ENCODE measurements at regions not wholly inside any gene's neighbourhood (a gene's known extent, or its start where the extent isn't known, plus 50 kb on each side); places are given as distances from the start of the nearest gene placed in this dataset.

GRCh38 chr9:78962156-78962555 lies 609.6 kb upstream of the TLE4 start:
- H3K79me2 ChIP-seq: no peaks in the 10 kb centered on the region
- no peaks in the 10 kb centered on the region for H3K4me1 ChIP-seq
- H3K4me2 ChIP-seq (ENCODE audit: low read length): no peak overlapping the region
- TF ChIP-seq CTCF (IDR thresholded peaks at IDR 0.05): no peak
- H3K9me3 ChIP-seq (ENCODE audit: control insufficient read depth, low read length): no peaks in the 10 kb centered on the region
- no peak overlapping the region for H3K27ac ChIP-seq
- H3K27me3 ChIP-seq (ENCODE audit: control insufficient read depth, insufficient read depth, low read length): no peaks in the 10 kb centered on the region
- no peak overlapping the region for H3K4me3 ChIP-seq (ENCODE audit: low read depth, low read length)
- H3K36me3 ChIP-seq (ENCODE audit: control insufficient read depth, insufficient read depth, low read length): no peaks in the 10 kb centered on the region
- no peak overlapping the region for H3K9ac ChIP-seq
- H2AFZ ChIP-seq: no peak overlapping the region

GRCh38 chr9:78963911-78964310 lies 607.9 kb upstream of the TLE4 start:
- H3K36me3 ChIP-seq (ENCODE audit: control insufficient read depth, insufficient read depth, low read length): no peaks in the 10 kb centered on the region
- H3K9ac ChIP-seq: no peak overlapping the region
- H3K27me3 ChIP-seq (ENCODE audit: control insufficient read depth, insufficient read depth, low read length): no peaks in the 10 kb centered on the region
- no peaks in the 10 kb centered on the region for H3K9me3 ChIP-seq (ENCODE audit: control insufficient read depth, low read length)
- no peak overlapping the region for H3K4me2 ChIP-seq (ENCODE audit: low read length)
- H3K79me2 ChIP-seq: no peaks in the 10 kb centered on the region
- no peak overlapping the region for H3K4me3 ChIP-seq (ENCODE audit: low read depth, low read length)
- H3K27ac ChIP-seq: no peak overlapping the region
- H3K4me1 ChIP-seq: no peaks in the 10 kb centered on the region
- TF ChIP-seq CTCF (IDR thresholded peaks at IDR 0.05): no peak
- H2AFZ ChIP-seq: no peak overlapping the region

GRCh38 chr9:78967596-78968217 lies 604.1 kb upstream of the TLE4 start:
- H3K9me3 ChIP-seq (ENCODE audit: control insufficient read depth, low read length): no peaks in the 10 kb centered on the region
- no peaks in the 10 kb centered on the region for H3K4me1 ChIP-seq
- H3K27me3 ChIP-seq (ENCODE audit: control insufficient read depth, insufficient read depth, low read length): no peaks in the 10 kb centered on the region
- no peaks in the 10 kb centered on the region for H3K36me3 ChIP-seq (ENCODE audit: control insufficient read depth, insufficient read depth, low read length)
- H2AFZ ChIP-seq: no peak overlapping the region
- H3K27ac ChIP-seq: no peak overlapping the region
- no peak overlapping the region for H3K4me2 ChIP-seq (ENCODE audit: low read length)
- no peak for TF ChIP-seq CTCF (IDR thresholded peaks at IDR 0.05)
- no peak overlapping the region for H3K9ac ChIP-seq
- no peak overlapping the region for H3K4me3 ChIP-seq (ENCODE audit: low read depth, low read length)
- H3K79me2 ChIP-seq: no peaks in the 10 kb centered on the region

- Histone ChIP-seq H3K27me3 (ENCODE audit: control insufficient read depth, insufficient read depth, low read length) (no peaks in the 10 kb centered on the region), H3K4me2 (ENCODE audit: low read length) (no peak overlapping the region), H3K79me2 (no peaks in the 10 kb centered on the region), H2AFZ (no peak overlapping the region), H3K4me1 (no peaks in the 10 kb centered on the region), H3K9ac (no peak overlapping the region), H3K36me3 (ENCODE audit: control insufficient read depth, insufficient read depth, low read length) (no peaks in the 10 kb centered on the region), H3K4me3 (ENCODE audit: low read depth, low read length) (no peak overlapping the region), H3K27ac (no peak overlapping the region), H3K9me3 (ENCODE audit: control insufficient read depth, low read length) (no peaks in the 10 kb centered on the region)
- TF ChIP-seq CTCF (IDR thresholded peaks at IDR 0.05): no peak
These were observed 601.4 kb upstream of the TLE4 start for GRCh38 chr9:78970375-78970774.

GRCh38 chr9:78971540-78971939 lies 600.2 kb upstream of the TLE4 start:
- no peak overlapping the region for H3K27ac ChIP-seq

More at GRCh38 chr9:78971540-78971939, 600.2 kb upstream of the TLE4 start:
- H3K4me3 ChIP-seq (ENCODE audit: low read depth, low read length): no peak overlapping the region
- H3K4me1 ChIP-seq: no peaks in the 10 kb centered on the region
- no peaks in the 10 kb centered on the region for H3K79me2 ChIP-seq
- H3K27me3 ChIP-seq (ENCODE audit: control insufficient read depth, insufficient read depth, low read length): no peaks in the 10 kb centered on the region
- no peak overlapping the region for H3K9ac ChIP-seq
- H3K9me3 ChIP-seq (ENCODE audit: control insufficient read depth, low read length): no peaks in the 10 kb centered on the region
- no peaks in the 10 kb centered on the region for H3K36me3 ChIP-seq (ENCODE audit: control insufficient read depth, insufficient read depth, low read length)
- H2AFZ ChIP-seq: no peak overlapping the region
- TF ChIP-seq CTCF (IDR thresholded peaks at IDR 0.05): no peak
- H3K4me2 ChIP-seq (ENCODE audit: low read length): no peak overlapping the region
